NCI-H526 treated with DMSO at 0.1 percent for 48 hours (cell line): ENCODE measurements at regions not wholly inside any gene's neighbourhood (a gene's known extent, or its start where the extent isn't known, plus 50 kb on each side); places are given as distances from the start of the nearest gene placed in this dataset.
"Not testable (repeated sequence)": the region's sequence is repeated elsewhere in the genome, so short reads cannot be mapped to it uniquely, and the experiment has no call there.

Experiments
- DNase-seq: peaks from one replicate; lab custom pipeline; 2025; lab: John Stamatoyannopoulos, UW

DNA sequence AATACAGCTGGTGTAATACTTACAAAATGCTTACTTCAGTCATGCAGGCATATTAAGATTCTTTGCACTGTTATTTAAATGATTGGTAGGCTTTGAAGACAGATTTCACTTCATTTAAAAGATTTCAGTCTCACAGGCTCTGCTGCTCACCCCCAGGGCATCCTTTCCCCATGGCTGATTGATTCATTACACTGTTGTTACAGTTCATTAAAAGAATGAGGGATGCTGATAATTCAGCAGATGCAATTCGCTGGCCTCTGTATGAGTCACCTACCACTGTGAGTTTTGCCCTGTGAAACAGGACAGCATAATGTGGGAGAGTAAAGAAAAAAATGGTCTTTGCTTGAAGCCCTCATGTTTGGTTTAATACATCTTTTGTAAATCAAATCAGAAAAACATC lies 246.9 kb downstream of the CYLC2 start:
- no peak for DNase-seq

DNA sequence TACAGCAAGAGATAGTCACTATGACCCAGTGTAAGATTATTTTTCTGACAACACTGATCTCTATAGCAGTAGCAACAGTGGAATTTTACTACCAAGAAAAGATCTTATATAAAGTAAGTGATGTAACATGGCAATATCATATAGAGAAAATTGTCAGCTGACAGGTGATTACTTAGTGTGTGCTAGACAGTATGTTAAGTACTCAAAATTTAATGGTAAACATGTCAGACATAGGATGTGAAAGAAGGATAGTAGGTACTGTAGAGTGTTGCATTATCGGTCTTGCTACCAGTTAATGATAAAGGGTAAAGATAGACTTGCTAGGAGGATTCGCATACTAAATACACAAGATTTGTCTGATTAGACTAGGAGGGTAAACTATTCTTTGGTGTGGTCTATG lies 247.4 kb downstream of the CYLC2 start:
- DNase-seq: no peak

DNA sequence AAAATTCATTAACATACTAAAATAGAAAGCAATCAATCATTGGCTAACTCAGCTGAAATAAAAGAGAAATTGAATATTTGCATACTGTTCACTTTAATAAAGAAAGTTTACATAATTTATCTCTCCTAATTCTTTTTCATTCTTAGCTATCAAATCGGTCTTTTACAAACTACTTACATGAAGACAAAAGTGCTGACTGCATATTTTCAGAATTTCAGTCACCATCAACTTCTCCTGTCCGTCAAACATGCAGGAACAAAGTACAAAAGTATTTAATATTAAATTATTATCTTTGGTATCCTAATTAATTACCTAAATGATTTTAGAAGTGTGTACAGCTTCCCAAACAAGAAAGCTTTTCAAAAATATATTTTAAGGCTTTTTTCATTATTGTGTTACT lies 248.4 kb downstream of the CYLC2 start:
- no peak for DNase-seq

DNA sequence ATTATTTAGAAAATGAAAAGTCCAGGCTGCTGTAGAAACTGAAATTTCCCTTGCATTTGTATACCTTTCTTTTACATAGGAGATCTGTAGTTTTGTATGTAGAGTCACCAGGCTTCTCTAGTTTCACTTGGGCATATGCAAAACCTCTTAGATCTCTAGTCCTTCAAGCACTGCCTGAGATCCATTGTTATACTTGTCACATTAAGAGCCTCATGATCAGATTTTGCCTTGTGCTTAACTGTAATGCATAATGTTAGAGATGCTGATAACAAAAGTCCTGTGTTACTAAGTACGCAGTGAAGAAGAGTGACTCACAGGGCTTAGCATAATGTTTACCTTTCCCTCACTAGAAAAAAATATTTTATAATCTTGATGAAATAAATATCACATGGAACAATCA lies 250.2 kb downstream of the CYLC2 start:
- DNase-seq: peak; percentile 78

DNA sequence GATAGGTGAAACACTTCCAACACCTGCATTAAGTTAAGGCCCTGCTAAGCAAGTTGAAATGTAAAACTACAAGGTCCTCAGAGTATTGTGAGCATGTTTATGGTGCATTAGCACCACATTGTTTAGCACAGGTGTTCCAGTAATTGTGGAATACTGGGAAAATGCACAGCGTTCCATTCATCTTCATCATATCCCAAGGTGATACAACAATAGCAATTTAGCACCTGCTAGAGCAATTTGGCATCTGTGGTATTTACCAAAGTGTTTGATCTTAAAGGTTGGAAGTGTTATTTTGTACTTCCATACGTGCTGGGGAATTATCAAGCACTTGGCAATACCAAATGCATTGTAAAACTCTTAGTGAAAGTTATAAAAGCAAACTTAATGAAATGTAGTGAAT lies 266.8 kb downstream of the CYLC2 start:
- no peak for DNase-seq

DNA sequence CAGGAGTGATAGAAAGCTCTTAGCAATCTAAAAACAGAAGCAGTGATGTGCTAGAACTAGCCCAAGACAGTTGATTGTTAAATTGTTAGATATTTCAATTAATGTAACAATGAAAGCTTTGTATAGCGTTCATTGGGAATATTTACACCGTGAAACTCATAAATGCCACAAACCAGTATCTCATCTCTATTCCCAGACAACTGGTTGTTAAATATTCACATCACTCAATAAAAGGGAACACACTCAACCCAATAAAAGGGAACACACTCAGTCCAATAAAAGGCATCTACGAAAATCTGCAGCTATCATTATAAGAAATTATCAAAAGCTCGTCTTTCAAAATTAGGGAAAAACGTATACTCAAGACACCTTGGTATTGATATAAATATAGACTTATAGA lies 270.9 kb downstream of the CYLC2 start:
- DNase-seq: no peak

DNA sequence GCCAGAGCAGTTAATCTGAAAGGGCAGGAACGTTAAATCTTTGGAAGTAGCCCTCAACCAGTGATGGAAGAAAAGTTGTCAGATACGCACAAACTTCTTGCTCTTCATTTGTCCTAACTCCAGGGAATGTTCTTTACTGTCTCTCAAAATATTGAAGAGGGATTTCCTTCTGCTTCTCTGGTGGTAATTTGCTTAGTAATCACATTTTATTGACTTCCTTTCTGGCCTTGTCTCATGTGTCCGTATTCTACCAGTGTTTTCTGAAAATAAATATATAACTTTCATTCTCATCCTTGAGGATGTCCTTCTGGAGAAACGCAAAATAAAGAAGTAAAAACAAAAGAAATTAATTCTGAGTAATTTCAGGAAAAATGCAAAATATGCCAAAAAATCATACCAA lies 282.1 kb downstream of the CYLC2 start:
- no peak for DNase-seq

DNA sequence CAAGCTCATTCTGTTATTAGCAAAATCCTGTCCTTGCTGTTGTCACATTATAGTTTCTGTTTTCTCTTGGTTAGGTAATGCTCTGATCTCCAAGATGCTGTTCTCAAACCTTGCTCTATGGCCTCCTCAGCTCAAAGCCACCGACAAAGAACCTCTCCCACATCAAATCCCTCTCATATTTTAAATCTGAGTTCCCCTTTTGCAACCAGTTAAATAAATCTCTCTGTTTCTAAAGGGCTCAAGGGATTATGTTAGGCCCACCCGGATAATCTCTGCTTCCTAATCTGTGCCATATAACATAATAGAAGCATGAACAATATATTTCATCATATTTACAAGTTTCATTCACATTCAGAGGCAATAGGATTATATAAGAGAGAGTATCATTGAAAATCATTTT lies 286.0 kb downstream of the CYLC2 start:
- DNase-seq: no peak

DNA sequence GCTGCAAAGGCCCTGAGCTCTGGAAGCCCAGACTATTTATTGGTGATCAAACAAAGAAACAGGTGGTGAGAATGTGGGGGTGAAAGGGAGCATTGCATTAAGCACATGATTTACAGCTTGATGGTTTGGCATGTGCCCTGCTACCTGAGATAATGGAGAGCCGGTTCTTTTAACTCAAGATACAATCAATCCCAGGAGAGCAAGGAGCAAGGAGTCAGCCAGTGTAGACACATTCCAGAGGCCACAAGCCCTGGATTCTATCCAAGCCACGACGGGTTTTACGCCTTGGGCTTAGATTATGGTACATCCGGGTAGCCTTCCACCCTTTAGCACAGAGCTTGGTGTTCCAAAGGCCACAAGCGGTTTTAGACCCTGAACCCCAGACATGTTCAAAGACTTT lies 292.2 kb downstream of the CYLC2 start:
- DNase-seq: no peak

DNA sequence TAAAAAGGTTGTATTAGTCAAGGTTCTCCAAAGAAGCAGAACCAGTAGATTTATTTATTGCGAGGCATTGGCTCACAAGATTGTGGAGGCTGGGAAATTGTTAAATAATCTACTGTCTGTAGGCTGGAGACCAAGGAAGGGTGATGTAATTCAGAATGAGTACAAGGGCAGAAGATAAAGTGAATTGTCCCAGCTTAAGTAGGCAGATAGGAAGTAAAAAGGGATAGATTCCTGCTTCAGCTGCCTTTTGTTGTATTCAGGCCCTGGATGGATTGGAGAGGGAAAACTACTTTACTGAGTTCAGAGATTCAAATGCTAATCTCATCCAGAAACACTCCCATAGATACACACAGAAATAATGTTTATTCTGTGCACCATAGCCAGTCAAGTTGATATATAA lies 301.1 kb downstream of the CYLC2 start:
- no peak for DNase-seq

DNA sequence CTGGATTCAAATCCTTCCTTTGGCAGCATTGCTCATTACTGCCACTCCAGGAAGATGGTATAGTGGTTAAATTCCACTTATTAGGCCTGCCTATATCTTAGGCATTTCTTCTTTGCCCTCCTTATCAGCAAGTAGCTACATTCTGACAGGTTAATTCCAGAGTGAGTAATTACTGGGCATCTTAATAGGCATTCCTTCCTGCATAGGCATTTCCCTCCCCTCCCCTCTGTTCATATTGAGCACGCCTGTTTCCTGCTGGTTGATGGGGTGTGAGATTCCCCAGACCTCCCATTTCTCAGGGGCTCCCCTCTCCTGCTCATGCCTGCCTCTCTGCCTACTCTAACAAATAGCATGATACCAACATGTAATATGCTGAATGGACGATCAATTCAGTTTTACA lies 305.9 kb downstream of the CYLC2 start:
- no peak for DNase-seq

DNA sequence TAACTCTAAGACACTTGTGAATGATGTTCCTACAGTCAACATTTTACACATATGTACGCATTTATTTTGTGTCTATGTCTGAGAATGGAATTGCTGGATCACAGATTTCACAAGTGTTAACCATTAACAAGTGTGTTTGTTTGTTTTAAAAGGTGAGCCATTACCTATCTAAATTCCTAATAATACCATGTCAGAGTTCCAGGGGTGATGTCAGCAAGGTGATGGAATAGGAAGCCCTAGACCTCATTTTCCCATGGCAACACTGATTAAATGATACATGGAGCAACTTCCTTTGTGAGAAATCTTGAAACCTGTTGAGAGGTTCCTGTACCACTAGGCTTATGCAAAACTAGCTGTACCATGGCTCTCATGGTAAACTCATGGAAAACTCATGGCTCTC lies 309.7 kb downstream of the CYLC2 start:
- no peak for DNase-seq

DNA sequence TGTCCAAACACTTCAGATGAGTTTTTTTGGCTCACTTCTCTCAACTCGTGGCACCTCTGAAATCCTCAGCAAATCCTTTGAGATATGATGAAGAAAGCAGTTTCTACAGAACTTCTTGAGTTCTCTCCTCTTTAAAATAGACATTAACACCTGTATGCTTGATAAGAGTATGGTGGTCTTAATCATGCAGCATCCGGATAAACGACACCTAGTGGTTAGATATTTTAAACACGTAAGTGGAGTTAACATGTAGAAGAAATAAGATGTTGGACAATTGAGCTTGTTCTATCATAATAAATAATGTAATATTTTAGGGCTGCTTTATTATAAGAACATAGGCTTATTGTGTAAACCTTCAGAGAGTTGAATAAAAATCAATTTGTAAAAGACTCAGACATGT lies 324.8 kb downstream of the CYLC2 start:
- DNase-seq: no peak

DNA sequence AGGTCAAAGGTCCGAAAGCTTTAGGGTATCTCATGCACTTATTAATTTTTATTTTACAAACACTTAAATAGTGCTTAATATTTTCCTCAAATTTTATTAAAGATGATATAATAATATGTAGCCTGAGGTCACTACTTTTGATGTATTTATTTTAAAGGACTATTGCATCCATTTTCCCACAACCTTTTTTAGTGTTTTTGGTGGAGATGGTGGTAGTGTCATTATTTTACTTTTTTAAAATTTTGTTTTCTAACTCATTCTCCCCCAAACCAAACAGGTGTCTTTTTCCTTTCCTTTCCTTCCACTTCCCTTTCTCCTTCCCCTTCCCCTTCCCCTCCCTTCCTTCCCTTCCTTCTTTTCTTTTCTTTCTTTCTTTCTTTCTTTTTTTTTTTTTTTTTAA lies 328.6 kb downstream of the CYLC2 start:
- no peak for DNase-seq

DNA sequence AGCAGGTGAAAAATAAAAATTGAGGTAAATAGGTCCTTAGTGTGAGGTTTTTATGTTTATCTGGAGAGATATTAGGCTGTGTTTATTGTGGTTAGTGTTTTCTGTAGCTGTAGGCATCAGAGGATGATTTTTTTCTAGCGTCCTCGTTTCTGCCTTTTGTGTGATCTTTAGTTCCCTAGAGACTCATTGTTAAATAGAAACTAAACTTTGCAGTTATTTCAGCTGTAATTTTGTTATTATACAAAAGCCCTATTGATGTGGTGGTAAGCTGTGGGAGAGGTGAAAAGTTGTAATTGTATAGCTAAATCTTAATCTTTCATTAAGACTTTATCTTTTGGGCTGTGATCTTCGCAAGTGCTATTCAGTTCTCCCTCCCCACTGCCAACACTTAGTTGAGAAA lies 340.3 kb downstream of the CYLC2 start:
- DNase-seq: no peak

DNA sequence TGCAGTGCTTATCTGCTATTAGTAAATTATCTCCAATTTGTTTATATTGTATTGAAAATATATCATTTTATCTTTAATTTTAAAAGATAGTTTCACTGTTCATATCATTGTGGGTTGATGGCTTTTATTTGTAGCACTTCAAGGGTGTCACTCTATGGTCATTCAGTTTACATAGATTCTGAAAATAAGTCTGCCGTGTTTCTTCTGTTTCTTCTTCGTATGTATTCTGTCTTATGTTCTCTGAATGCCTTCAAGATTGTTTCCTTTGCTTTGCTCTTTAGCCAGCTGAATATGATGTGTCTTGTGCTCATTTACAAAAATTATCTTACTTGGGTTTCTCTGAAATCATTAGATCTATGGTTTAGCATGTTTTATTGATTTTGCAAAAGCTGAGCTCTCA lies 359.9 kb downstream of the CYLC2 start:
- DNase-seq: no peak

DNA sequence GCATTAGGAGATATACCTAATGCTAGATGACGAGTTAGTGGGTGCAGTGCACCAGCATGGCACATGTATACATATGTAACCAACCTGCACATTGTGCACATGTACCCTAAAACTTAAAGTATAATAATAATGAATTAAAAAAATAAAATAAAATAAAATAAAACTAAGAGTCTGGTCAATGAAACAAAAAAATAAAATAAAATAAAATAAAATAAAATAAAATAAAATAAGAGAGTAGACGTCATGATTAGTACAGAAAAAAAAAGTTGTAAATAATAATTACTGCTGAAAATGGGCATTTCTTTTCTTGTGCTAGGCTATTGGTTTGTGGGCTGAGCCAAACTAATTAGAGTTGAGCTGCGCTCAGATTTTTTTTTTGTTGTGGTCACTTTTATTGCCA lies 362.8 kb downstream of the CYLC2 start:
- DNase-seq: not testable (repeated sequence)

DNA sequence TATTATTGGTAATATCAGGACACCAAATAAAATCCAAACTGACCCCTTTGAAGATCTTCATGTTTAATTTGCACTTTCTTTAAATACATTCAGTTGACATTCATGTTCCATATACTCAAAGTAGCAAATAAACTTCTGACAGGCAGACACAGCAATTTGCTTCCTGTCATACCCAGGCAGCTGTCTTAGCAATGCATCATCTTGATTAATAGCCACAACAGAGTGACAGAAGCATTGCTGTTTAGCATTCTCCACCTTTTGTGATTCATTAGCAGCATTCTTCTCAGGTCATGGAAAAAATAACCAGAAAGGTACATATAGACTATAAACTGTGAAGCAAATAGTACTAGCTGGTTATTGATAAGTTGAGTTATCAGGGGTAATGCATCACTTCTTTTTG lies 366.8 kb downstream of the CYLC2 start:
- DNase-seq: no peak

DNA sequence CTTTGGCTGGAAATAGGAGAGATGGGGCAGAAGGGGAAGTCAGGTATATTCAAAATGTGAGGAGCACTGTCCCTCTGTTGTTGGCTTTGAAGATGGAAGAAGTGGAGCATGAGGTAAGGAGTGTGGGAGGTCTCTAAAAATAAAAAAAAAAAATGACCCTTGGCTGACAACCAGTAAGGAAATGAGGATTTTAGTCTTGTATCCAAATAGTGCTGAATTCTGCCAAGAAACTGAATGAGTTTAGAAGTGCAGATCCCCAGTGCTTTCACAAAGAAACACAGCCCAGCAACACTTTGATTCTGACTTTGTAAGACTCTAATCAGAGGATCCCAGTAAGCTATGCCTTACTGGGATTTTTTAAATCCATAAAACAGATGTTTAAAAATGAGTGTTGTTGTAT lies 367.9 kb downstream of the CYLC2 start:
- no peak for DNase-seq

DNA sequence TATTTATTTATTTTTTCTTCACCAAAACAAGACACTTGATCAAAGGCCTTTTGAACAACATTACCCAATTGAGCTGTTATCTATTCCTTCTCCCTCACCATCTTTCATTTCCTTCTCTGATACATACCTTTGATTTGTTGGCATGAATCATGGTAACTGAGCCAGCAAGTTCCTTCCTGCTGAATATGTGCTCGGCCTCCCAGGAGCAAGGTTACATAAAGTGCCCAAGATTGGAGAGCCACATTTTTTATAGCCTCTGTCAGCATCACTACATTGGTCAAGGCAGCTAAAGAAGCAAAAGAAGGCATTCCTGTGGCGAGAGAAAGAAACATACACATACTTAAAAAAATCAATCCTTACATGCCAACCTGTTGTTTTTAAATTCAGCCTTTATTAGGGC lies 369.6 kb downstream of the CYLC2 start:
- no peak for DNase-seq

DNA sequence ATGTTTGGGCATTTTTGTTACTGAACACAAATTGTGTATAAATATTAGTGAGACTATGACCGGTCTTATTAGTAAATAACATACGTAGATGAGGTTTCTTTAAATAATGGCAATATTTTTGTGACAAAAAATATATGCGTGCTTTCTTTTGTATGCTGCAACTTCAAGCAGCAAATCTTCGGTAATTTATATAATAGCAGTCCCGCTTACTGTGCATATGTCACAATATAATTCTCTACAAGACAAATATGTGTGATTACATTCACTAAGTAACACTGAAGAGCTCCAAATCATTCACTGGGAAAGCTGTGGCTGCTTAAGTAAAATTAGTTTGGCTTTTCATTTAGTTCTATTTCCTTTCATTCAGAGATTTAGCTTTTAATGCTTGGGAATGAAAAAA lies 376.0 kb downstream of the CYLC2 start:
- DNase-seq: no peak

DNA sequence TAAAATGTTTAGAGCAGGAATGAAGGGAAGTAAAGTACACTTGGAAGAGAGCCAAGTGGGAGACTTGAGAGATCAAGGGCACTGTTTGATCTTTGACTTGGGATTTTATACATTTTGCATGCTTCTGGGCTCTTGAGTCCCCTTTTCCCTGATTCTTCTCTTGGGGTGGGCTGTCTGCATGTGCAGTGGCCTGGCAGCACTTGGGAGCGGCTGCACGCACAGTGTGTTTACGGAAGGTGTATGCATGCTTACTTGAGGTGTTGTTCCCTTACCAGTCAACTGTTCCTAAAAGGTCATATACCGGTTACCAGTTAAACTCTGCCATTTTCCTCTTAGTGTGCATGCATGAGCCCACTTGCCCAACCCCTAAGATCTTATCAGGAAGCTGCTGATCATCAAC lies 377.7 kb downstream of the CYLC2 start:
- no peak for DNase-seq

DNA sequence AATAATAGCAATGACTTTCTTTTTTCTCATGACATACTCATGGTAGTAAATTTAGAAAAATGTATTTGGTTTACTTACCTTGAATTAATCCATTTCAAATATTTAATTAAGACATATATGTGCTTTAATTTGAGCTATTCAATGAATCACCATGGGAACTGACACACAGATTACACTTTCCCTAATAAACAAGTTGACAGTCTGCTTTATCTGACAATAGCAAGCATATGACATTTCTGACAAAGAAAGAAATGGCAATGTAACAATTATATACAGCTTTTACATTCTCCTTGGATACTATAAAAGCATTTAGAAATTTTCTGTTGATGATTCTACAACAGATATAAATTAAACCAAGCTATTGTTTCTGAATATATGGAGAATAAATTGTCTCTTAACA lies 382.5 kb downstream of the CYLC2 start:
- no peak for DNase-seq

DNA sequence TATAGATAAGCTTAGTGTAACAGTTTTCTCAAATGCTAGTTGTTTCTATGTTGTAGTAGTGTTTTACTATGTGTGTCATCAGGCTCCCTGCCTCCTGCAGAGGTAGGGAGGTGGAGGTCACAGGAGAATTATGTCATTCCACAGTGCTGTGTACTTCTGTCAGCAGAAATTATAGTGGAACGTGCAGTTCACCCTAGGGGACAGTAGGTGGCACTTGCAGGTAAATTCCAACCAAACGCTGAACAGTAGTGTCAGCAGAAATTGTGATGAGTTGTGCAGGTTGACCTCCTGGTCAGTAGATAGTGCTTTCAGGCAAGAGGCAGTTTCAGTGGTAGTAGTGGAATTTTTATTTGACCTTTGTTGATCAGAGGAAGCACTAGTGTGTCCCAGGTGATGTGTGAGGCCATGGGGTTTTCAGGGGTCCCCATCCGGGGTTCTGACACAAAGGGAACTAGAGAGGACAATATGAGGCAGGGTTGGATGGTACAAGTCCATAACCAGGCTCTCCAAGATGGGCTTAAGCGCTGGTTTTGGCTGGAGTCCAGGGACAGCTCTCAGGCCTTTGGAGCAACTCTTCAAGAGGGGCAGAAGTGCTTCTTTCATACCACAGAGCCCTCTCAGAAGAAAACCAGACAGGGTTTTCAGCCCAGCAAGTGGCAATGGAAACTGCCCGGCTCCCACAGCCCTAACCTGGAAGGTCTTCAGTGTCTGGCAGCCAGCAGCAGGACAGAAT lies 402.9 kb downstream of the CYLC2 start:
- DNase-seq: no peak

DNA sequence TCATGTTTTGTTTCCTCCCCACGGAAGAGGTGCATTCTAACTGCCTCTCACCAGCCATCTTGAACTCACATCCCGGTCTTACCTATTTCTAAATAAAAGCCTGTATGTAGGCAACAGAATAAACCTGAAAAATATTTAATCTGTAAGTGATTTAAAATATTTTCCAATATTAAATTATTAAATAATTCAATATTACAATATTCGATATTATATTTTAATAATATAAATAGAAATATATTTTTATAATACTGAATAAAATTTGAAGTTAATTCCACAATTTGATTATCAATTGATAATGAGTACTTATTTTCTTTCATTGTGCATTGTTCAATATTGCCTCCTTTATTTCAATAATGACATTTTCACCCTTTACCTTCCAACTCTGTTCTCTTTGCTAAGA lies 404.4 kb downstream of the CYLC2 start:
- DNase-seq: no peak
